ENCODE measurements at regions not wholly inside any gene's neighbourhood (a gene's known extent, or its start where the extent isn't known, plus 50 kb on each side); places are given as distances from the start of the nearest gene placed in this dataset.

DNA sequence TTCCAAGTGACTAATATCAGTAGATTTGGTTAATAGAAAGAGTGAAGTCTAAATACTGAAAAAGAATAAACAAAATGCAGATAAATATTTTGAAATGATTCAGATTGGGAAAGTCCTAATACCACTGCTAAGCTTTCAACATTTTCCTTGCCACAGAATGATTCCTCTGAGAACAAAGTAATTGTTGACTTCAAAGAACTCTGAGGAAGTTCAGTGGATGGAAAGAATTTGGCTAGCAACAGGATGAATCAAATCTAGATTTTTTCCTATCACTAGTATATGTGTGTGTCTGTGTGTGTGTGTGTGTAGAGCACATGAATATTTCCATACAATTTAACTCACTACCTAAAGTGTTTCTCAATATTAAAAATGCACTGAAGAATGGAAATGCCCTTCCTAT lies 107.9 kb upstream of the PREP start:
- DNase-seq (ENCODE audit: low spot score), result no peak
- no peak for ATAC-seq (ENCODE audit: low FRiP score)
- TF ChIP-seq, protein P1, sequence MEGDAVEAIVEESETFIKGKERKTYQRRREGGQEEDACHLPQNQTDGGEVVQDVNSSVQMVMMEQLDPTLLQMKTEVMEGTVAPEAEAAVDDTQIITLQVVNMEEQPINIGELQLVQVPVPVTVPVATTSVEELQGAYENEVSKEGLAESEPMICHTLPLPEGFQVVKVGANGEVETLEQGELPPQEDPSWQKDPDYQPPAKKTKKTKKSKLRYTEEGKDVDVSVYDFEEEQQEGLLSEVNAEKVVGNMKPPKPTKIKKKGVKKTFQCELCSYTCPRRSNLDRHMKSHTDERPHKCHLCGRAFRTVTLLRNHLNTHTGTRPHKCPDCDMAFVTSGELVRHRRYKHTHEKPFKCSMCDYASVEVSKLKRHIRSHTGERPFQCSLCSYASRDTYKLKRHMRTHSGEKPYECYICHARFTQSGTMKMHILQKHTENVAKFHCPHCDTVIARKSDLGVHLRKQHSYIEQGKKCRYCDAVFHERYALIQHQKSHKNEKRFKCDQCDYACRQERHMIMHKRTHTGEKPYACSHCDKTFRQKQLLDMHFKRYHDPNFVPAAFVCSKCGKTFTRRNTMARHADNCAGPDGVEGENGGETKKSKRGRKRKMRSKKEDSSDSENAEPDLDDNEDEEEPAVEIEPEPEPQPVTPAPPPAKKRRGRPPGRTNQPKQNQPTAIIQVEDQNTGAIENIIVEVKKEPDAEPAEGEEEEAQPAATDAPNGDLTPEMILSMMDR (IDR thresholded peaks at IDR 0.05), result no peak

DNA sequence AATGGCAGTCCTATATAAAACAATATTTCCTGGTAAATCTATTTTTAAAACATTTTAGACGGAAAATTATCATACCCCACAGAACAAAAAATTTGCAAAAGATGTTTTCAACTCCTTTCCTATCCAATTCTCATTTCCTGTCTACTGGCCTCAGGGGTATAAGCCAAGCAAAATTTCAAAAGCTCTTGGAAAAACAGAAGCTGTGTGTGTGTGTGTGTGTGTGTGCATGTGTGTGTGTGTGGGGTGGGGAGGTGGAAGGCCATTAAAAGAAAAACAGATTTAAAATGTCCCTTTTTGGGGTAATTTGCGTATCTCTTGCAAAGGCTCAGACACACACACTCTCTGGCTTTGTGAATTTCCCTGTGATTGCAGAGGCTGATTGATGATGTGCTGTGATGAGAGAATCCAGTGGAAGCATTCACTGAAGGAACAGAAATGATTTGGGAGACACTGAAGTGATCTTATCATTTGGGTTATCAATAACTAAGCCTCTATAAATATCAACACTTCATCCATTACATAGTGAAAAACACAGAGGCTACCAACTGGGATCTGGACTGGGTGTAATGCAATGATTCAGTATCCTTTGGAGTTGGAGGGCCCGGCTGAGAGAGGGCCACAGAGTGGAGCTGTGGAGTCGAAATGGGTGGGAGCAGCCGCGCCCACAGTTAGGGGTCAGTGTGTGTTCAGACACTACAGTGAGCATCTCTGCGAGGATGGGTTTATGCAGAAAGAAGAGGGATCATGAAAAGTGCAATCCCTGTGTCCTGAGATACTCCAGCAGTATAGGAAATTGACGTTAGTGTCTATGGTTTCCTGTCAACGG lies 106.8 kb upstream of the PREP start:
- TF ChIP-seq, protein P1 (IDR thresholded peaks at IDR 0.05), result no peak
- ATAC-seq (ENCODE audit: low FRiP score) (no peak), DNase-seq (ENCODE audit: low spot score) (no peak)

DNA sequence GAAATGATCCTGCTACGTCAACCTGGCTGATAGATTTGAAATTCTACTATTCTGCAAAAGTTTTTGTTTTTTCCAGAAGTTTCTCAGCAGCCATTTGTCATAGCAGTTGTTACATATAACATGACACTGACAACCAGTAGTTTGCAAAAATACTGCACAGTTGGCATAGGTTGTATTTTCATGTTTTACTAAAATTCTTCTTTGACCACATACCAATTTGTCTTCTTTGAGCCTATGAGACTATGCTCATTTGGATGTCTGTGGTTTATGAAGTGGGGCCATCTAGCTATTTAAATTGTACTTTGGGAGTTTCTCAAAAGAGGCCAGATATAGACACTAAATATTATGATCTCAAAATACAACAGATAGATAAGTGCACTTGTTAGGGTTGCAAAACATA lies 104.9 kb upstream of the PREP start:
- TF ChIP-seq, protein P1 (IDR thresholded peaks at IDR 0.05), result no peak
- DNase-seq (ENCODE audit: low spot score) (no peak), ATAC-seq (ENCODE audit: low FRiP score) (no peak)

DNA sequence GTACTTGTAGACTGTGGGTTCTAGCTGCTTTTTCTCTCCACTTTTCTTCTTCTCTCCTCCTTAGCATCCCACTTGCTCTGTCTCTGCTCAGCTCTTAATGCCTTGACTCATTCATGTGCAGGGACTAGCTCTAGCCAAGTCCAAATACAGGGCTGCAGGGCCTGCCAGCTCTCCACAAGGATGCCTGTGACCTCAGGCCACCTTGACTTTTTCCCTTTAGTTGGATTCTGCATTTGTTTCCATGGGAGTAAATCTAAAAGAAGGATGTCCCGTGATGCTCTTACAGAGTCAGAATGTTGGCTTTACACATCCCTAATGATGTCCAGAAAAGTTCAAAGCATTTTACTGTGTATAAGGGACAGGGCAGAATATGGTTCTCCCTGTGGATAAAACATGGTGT lies 101.8 kb upstream of the PREP start:
- TF ChIP-seq, protein P1 (IDR thresholded peaks at IDR 0.05), result no peak
- ATAC-seq (ENCODE audit: low FRiP score) (no peak), DNase-seq (ENCODE audit: low spot score) (no peak)

DNA sequence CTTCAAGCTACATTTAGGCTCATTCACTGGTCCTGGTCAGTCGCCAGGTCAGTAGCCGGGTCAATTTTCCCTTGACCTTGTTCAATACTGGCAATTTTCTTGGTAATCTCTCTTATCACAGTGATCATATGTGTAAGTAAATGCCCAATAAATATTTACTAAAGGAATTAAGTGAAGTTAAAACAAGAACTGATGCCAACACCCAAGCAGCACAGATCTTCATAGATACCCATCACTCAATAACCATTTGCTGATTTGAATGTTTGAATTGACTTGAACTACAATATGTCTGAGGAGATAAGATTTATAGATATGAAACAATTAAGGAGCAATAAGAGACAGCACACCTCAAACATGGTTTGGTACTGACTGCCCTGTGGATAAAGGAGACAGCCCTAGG lies 100.8 kb upstream of the PREP start:
- ATAC-seq (ENCODE audit: low FRiP score), result no peak
- TF ChIP-seq, protein P1 (IDR thresholded peaks at IDR 0.05), result no peak
- DNase-seq (ENCODE audit: low spot score), result no peak

DNA sequence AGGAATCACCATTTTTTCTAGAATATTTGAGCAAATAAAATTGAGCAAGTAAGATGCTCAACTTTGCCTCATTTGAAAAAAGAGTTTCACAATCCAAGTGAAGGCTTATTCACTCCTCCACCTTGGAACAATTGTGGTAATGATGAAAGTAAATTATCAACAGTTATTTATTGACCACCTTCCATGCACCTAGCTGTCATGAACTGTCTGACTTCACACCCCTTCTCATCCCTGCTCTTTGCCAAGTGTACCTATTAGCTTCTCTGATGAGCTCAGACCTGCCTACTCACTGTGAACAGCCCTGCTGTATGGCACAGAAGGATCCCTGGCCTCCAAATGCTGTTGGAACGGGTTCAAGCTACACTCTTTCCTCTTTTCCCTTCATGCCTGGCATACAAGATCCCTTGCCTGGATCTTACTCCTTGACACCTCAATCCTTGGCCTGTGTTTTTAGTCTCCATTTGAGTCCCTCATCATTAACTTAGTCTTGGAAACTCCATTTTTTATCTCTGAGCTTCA lies 99.0 kb upstream of the PREP start:
- DNase-seq (ENCODE audit: low spot score), result no peak
- TF ChIP-seq, protein P1 (IDR thresholded peaks at IDR 0.05), result no peak
- no peak for ATAC-seq (ENCODE audit: low FRiP score)

DNA sequence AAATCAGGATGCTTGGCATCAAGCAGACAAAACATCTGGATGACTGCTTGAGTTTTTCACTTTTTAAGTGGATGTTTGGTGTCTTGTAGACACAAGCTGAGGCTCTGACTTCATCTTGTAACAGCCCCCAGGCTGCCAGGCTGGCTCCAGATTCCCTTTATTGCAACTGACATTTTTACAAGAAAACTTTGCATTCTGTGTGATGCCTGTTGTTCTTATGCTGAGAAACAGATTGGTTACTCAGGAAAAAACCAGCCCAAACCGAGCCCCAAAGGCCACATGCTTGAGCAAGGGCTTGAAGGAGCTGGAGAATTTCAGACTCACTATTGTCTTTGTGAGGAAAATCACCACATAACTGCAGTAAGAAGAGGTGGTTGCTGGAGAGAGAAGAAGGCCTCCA lies 98.4 kb upstream of the PREP start:
- no peak for ATAC-seq (ENCODE audit: low FRiP score)
- no peak for DNase-seq (ENCODE audit: low spot score)
- TF ChIP-seq, protein P1 (IDR thresholded peaks at IDR 0.05), result no peak

All from omental fat pad (tissue), 3 donors.